Fibroblast of skin of left quadriceps (primary cell): ENCODE measurements at regions not wholly inside any gene's neighbourhood (a gene's known extent, or its start where the extent isn't known, plus 50 kb on each side); places are given as distances from the start of the nearest gene placed in this dataset.

ENCODE experiments used
- DNase-seq, 2 experiments: peaks; one replicate each; pipeline ENCODE4 v3.0.0-alpha.2; 2013; ENCODE audit warnings: low read depth in 2 of 2

DNA sequence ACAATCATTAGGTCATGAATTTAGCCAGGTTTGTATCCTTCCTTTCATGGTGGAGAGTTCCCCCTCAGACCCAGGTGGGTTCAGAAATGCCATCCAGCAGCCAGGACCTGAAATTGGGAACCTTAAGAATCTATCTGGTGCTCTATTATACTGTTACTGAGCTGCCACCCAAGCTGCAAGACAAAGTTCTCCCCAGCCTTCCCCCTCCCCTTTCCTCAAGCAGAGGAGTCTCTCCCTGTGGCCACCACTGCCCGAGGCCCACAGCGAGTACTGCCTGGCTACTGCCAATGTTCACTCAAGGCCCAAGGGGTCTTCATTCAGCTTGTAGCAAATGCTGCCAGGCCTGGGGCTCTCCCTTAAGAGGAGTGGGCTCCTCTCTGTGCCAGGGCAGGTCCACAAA, 133.8 kb downstream of the TMEM38B start:
- DNase-seq, result no peak

DNA sequence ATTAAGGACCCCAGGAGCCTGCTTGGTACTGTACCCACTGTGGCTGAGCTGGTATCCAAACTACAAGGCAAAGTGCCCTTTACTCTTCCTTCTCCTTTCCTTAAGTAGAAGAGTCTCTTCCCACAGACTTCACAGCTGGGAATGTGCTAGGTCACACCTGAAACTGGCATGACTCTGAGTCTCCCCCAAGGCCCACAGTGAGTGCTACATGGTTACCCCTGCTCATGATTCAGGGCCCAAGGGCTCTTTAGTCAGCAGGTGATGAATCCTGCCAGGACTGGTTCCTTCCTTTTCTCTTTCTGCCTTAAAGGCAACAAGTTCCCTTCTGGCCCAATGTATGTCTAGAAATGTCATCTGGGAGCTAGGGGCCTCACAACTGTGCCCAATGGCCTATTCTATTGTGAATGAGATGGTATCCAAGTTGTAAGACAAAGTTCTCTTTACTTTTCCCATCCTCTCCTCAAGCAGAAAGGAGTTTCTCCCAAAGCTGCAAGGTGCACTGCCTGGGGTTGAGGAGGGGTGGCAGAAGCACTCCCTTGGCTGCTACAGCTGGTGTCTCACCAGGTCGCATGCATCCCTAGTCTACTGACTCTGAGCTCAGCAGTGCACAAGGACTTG, 134.4 kb downstream of the TMEM38B start:
- DNase-seq, result no peak

DNA sequence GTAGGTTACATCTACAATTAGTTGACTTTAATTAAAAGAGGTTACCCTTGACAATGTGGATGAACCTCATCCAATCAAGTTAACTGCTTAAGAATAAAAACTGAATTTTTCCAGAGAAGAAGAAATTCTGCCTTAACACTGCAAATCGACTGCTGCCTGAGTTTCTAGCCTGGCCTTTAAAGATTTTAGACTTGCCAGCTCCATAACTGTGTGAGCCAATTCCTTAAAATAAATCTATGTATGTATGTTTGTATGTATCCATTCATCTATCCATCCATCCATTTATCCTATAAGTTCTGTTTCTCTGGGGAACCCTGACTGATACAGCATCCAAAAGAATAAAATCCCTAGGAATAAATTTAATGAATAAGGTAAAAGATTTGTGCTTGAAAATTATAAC, 136.1 kb downstream of the TMEM38B start:
- no peak for DNase-seq

DNA sequence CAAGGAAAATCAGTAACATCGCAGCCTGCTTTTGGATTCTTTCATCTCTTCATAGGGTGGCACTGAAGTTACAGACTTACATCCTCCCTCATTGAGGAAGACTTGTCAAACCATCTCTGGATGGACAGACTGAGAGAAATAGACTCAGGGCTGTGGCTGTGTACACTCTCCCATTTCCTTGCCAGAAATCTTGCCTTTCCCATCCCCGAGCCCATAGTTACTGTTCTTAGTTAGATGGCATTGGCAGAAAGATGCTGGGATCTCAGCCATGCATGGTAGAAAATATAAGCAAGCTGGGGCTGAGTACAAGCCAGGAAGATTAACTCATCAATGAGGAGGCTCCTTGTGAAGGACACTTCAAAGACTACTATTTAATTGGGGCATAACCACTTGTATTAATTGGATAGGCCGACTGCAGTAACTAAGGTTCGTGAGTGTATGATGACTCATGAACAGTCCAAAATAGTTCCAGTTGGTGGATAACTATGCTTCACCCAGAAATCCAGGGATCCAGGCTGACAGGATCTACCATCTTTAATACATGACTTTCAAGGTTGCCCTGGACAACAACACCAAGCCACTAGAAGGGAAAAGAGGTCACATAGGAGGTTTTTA, 137.9 kb downstream of the TMEM38B start:
- DNase-seq, result no peak

DNA sequence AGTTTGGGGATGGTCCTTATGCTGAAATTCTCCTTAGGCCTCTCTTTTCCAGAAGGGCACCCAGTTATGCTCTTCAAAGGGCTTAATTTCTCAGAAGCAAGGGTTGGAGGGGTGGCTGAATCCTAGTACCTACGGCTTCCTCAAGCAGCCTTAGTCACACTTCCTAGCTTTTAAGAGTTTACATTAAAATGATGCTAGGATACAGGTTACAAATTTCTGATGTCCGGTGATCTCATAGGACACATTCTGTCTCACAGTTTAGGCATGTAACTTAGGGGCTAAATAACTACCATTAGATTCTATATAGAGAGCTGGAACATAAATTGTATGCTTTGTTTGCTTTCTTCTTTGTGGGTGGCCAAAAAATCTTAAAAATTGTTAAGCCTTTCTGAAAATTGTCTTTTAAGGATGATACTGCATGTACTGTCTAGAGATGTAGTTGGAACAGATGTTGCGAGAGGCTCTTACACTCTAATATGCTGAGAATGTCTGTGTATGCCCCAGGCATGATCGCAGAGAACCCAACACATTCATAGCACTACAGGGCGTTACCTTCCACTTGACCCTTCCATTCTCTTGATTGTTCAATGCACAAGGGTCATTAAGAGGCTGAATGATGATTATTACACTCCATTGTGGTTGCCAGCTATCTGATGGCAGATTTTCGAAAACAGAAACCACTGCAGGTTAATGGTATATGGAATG, 139.1 kb downstream of the TMEM38B start:
- no peak for DNase-seq

DNA sequence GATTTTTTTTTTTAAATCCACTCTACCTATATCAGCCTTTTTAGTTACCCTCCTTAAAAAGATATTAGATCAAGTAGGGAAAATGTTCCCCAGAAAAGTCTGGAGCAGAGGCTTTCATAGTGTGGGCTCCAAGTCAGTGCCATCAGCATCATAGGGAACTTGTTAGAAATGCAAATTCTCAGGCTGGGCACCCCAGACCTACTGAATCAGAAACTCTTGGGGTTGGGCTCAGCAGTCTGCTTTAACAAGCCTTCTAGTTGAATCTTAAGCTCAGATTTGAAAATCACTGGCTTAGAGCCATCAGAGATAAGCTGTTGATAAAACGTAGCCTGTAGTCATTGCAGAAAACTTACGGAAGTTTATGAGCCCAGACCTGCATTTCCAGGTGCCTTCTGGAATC, 140.1 kb downstream of the TMEM38B start:
- no peak for DNase-seq

DNA sequence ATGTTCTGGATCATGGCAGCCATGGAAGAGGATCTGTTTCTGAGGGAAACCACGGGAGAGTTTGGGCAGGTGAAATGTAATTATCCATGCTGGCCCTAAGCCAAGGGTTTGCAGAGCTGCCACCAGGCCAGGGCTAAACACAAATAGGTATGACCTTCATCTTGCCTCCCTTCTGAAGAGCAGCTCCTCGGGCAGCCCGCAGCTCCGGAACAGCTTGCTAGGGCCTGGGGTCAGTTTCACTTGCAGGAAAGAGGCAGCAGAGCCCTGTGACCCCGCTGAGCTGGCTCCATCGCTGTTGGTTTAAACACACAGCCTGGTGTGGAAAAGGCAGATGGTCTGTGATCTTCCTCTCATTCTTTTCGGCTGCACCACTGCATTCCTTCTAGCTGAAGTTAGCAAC, 141.4 kb downstream of the TMEM38B start:
- no peak for DNase-seq

DNA sequence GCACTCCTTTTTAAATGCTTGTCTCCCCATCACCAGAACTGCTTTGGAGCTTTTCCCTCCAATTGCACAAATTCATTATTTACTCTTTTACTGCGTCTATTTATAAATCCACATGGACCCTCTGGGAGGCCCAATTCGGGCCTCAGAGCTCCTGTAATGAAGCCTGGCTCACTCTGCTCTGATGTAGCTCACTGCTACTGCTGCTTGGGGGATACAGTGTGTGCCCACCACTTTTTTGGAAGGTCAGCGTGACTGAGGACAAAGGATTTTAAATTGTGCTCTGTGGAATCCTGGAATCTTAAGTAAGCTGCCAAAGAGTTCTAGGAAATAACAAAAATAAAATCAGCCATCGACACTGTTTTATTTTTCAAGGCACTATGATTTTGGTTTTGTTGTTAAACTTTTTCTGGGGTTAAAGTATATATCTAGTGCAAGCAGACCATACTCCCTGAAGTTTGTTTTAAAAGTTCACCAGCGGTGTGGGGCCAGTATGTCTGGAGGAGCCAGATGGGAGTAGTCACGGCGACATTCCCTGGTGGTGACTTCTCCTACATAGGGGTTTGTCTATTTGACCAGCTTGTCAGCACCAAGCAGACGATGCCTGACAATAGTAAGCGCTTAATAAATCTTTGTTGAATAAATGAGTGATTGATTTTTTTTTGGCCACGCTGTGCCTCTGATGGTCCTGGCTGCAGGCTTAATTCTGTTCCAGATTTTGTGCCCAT, 142.8 kb downstream of the TMEM38B start:
- no peak for DNase-seq

DNA sequence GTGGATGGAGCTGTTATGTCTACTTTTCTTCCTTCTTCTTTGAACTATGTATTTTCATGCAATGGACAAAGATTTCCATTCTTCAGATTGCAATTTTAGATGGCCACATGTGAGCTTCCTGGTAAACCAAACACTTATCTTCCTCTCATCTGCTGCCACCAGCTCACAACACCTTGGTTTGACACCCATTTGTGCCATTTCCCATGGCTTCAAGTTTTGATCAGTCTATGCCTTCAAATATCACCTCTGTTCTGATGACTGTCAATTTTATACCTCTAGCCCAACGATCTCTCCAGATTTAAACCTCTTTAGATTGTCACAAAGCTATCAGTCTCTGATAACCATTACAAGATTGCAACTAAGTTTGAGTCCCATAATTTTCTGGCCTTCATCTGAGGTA, 147.2 kb downstream of the TMEM38B start:
- DNase-seq, result no peak

DNA sequence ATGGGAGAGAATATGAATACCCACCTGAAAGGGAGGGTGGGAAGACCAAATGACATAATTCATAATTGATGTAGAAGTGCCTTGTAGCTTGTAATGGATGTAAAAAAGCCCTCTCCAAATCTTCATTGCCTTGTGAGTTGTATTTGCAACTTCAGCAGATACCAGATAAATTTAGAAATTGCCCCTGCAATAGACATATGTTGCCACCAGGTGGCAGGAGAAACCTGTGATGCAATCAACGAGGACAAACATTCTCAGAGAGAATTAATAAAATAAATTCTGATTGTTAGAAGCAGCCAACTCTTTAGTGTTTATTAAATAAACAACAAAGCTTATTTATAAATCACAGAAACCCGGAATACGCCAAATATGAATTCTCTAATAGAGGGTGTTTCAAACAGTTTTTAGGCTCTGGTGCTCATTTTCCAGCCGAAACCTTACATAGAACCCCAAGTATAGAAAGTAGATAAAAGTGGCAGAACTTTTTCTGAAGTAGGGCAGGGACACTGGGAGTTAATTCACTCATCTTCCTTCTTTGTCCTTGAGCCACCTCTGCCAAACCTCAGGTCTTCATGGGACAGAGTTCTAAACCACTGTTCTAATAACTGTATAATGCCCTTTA, 147.8 kb downstream of the TMEM38B start:
- DNase-seq, result peak in 1 of 2 experiments; percentile 9

DNA sequence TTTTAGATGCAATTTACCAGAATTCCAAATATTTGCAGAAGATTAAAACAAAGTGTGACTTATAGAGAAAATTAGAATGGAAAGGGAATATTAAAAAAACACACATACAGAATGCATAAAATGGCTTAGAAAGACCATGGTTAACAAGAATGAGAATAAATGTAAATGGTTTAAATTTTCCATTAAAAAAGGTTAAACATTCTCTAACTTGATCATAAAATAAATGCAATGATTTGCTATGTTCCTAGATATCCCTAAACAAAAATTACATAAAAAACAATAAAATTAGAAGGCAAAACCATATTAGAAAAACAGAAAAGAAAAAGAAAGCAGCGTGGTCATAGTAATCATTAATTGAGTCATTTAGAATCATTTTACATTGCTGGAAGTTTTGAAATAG, 152.5 kb downstream of the TMEM38B start:
- DNase-seq, result no peak

DNA sequence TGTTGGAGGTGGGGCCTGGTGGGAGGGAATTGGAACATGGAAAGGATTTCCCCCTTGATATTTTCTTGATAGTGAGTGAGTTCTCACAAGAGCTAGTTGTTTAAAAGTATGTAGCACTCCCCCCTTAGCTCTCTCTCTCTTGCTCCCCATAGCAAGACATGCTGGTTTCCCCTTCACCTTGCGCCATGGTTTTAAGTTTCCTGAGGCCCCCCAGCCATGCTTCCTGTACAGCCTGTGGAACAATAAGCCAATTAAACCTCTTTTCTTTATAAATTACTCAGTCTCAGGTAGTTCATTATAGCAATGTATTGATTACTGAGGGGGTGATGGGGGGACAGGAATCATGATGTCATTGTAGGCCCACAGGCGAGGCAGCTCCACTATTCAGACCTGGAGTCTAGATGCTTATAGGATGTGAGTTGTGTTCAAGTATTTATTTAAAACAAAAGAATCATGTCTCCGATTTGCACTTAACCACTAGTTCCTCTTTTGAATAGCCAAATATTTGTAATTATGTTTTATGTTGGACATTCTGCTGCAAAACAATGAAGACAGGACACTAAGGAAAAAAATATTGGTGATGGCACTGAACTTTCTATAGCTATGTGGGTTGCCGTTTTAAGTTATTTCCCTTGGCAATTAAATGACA, 156.6 kb downstream of the TMEM38B start:
- no peak for DNase-seq

DNA sequence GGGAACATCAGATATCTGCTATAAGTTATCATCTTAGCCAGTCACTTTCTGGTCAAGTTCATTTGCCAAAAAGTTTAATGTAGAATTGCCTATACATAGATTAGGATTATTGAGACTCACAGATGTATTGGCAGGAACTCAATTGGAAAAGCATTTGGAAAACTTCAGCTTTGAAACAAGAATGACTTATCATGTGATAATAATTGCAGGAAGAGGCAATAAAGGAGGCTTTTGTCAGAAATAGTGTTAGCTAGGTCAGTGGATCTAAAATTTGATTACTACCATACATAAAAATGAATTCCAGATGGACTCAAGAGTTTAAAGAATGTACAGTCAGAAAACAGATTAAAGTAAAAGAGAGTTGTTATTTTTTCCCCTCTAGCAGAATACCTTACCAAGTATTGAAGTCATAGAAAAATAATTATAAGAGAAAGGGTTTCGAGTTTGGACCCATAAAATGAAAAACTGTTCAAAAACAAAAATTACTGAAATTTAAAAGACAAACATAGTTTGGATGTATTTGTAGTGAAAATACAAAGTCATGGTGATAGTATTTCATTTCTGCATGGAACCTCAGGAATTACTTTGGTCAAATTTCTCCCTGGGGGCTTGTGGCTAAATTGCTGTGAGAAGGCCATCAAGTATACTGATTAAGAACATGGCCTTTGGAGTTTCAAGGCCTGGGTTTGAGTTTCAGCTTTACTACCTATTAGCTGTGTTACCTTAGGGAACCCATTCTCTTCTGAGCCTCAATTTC, 159.9 kb downstream of the TMEM38B start:
- DNase-seq, result peak in 1 of 2 experiments; percentile 14

DNA sequence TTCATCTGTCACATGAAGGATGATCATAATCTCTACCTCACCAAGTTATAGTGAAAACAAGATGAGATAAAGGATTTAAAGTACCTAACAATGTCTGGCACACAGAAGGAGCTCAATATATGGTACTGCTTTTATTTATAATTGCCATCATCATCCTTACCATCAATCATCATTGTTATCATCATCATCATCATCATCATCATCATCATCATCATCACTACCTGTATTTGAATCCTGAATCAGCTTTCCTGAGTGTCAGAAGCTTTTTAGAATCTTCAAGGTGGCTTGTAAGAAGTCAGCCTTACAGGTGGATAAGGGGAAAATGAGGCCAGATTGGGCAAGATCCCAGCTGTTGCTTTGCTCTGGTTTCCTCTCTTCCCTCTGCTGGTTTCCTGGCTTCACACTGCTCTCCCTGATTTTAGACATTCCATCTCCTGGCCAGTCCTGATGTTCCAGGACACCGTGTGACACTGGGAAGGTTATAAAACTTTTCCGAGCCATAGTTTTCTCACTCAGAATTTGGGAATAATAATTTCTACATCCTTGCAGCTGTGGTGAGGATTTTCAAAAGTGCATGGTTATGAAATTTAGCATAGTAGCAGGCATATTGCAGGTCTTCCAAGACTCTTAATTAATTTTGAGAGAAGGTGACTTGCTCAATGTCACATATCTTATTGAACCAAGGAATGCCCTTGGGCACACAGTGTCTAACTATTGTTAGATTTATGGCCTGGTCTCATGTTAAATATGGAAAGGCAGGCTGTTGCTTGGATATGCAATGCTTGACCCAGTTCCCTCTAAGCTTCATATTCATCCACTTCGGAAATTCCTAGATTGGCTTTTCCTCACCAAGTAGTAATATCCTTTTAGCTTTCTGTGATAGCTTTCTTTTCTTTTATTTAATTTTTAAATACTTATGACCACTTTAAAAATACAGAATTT, 160.7 kb downstream of the TMEM38B start:
- no peak for DNase-seq

DNA sequence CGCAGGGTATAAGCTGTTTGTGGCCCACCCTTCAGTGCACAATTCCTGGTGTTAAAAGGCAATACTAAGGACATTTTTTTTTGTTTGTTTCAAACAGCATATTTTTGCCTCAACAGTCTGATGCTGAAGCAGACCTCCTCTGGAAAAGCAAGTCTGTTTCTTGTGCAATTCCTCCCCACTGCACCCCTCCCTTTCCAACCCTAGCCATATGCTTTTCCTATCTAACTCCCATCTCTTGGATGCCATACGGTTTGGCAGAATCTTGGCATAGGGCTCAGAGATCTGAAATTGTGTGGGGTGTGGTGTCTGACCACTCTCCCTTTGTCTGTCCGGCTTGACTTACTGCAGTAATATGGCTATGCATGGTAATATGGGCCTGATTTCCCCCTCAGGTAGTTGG, 161.6 kb downstream of the TMEM38B start:
- DNase-seq, result no peak

DNA sequence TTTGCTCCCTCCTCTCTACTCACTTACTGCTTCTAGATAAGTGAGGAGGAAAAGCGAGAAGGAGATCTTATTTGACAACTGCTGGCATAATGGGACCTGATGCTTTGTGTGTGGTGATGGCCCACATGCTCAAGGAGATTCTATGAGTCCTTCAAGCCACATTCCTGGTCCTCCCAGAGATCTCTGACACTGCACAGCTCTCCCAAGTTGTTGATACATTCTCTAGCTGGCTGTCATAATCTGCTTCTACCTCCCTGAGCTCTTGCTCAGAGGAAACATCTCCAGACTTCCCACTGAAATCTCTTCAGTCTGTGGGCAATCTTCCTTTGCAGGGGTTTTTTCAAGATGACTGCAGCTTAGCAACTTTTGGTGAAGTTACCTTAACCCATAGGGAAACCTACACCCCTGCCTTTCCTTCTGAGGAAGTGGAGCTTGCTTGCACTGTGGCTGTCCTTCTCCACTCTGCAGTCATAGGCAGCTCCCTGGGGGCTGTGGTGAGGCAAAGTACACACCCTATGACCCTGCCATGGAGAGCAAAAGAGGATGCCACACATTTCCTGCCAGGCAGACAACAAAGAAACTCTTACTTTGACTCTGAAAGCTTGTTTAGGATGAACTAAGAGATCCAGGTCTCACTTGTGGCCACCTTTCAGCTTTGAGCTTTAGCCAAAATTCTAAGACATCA, 163.8 kb downstream of the TMEM38B start:
- DNase-seq, result no peak

DNA sequence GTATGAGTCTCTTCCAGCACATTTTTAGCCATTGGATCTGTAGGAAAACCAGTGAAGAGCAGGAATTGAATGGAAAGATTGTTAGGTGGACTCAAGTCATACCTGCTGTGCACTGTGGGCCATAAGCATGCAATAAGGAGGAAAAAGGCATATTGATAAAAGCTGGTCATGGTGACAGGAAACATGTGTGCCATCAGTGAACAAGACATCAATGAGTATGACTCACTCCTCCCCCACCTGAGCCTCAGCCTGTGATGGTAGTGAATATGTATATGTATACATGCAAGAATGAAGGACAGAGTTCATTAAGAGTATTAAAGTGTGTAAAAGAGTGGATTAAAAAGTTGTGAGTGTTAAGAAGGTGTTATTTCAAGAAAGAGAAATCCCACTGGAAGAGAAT, 164.5 kb downstream of the TMEM38B start:
- DNase-seq, result no peak

DNA sequence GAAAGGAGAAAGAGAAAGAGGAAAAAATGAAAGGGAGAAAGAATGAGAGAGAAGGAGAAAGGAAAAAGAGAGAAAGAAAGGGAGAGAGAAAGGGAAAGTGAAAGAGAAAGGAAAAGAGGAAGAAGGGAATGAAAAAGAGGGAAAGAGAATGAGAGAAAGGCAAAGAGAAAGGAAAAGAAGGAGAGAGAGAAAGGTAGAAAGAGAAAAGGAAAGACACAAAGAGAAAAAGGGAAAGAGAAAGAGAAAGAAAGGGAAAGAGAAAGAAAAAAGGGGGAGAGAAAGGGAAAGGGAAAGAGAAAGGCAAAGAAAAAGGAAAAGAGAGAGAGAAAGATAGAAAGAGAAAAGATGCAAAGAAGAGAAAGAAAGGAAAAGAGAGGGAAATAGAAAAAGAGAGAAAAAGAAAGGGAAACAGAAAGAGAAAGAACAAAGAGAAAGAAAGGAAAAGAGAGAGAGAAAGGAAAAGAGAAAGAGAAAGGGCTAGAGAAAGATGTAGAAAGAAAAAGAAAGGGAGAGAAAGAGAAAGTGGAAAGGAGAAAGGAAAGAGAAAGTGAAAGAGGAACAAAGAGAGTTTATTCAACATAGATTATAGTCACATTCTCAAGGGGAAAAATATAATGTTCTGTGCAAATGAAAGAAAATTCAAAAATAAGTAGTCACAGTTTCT, 165.2 kb downstream of the TMEM38B start:
- no peak for DNase-seq

DNA sequence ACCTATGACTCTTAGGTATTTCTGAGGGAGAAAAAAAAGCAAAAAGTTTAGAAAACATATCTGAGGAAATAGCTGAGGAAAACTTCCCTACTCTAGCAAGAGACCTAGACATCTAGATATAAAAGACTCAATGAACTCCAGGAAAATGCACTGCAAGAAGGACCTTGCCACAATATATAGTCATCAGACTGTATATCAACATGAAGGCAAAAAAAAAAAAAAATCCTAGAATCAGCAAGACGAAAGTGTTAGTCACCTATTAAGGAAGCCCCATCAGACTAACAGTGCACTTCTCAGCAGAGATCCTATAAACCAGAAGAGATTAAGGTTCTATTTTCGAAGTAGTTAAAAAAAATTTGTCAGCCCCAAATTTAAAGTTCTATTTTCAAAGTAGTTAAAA, 166.2 kb downstream of the TMEM38B start:
- DNase-seq, result no peak
